ENCODE measurements at regions not wholly inside any gene's neighbourhood (a gene's known extent, or its start where the extent isn't known, plus 50 kb on each side); places are given as distances from the start of the nearest gene placed in this dataset.

GRCh38 chr15:39140060-39140604 lies 440.7 kb upstream of the THBS1 start:
- TF ChIP-seq CTCF (IDR thresholded peaks at IDR 0.05; ENCODE audit: insufficient read depth, low read depth, low read length, missing control alignments) = no peak
- H3K4me3 ChIP-seq (ENCODE audit: low read depth, low read length) = no peak overlapping the region
- no peak for DNase-seq (ENCODE audit: low read depth)

DNA sequence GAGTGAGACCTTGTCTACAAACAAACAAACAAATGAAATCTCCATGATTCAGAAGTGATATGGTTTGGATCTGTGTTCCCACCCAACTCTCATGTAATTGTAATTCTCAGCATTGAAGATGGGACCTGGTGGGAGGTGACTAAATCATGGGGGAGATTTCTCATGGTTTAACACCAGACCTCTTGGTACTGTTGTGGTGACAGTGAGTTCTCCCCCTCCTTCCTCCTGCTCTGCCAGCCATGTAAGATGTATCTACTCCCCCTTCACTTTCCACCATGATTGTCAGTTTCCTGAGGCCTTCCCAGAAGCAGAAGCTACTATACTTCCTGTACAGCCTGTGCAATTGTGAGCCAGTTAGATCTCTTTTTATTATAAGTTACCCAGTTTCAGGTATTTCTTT lies 438.4 kb upstream of the THBS1 start:
- no peak for DNase-seq (ENCODE audit: low read depth)
- no peak overlapping the region for H3K4me3 ChIP-seq (ENCODE audit: low read depth, low read length)
- no peak for TF ChIP-seq CTCF (IDR thresholded peaks at IDR 0.05; ENCODE audit: insufficient read depth, low read depth, low read length, missing control alignments)

- DNase-seq (ENCODE audit: low read depth) = no peak
- TF ChIP-seq CTCF (IDR thresholded peaks at IDR 0.05; ENCODE audit: insufficient read depth, low read depth, low read length, missing control alignments) = no peak
- H3K4me3 ChIP-seq (ENCODE audit: low read depth, low read length) = no peak overlapping the region
Measured at GRCh38 chr15:39143479-39143878, 437.4 kb upstream of the THBS1 start.

GRCh38 chr15:39144051-39144450 lies 436.8 kb upstream of the THBS1 start:
- H3K4me3 ChIP-seq (ENCODE audit: low read depth, low read length) = no peak overlapping the region
- DNase-seq (ENCODE audit: low read depth) = no peak
- no peak for TF ChIP-seq CTCF (IDR thresholded peaks at IDR 0.05; ENCODE audit: insufficient read depth, low read depth, low read length, missing control alignments)

DNA sequence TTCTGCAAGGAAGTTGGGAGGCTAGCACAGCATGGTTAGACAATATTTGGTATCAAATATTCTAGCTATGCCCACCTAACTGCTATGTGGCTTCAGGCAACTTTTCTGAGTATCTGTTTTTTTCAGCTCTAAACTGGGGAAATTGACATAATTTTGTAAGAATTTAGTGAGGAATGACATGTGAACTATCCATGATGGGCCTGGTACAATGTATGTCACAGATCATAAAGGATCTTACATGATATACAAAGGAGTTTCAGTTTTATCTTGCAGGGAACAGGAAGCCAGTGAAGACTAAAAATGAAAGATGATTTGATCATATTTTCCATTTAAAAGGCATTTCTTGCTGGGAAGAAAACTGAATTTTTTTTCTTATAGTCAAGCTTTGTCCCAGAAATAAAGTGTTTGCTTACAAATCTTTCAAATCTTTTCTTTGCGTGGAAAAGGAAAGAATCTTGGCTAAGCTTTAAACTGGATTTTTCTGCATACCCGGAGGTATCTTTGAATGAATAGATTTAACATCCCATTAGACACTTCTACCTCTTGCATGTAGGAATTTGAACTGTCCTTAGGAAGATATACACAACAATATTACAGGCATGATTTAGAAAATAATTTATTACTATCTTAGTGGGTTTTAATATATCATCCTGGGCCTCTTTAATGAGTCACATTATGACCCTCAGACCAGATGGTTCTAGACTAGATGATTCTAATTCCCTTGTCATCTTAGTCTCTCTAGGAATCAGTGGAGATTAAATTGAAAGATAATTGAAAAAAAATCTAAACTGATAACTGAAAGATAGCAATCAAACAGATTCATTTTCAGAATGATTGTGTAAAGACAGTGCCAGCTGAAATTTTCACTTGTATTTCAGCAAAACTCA lies 436.0 kb upstream of the THBS1 start:
- no peak for TF ChIP-seq CTCF (IDR thresholded peaks at IDR 0.05; ENCODE audit: insufficient read depth, low read depth, low read length, missing control alignments)
- DNase-seq (ENCODE audit: low read depth) = no peak
- H3K4me3 ChIP-seq (ENCODE audit: low read depth, low read length) = no peak overlapping the region

- H3K4me3 ChIP-seq (ENCODE audit: low read depth, low read length) = no peak overlapping the region
- no peak for TF ChIP-seq CTCF (IDR thresholded peaks at IDR 0.05; ENCODE audit: insufficient read depth, low read depth, low read length, missing control alignments)
- DNase-seq (ENCODE audit: low read depth) = no peak
Measured at GRCh38 chr15:39145854-39146625, 434.8 kb upstream of the THBS1 start.

Measured in GM12865 (cell line).